Smooth muscle cell (in vitro differentiated cells): ENCODE measurements at regions not wholly inside any gene's neighbourhood (a gene's known extent, or its start where the extent isn't known, plus 50 kb on each side); places are given as distances from the start of the nearest gene placed in this dataset.

Source experiments
- DNase-seq: peaks from one replicate; lab custom pipeline; 2025; ENCODE audit not compliant: unreplicated experiment; lab: John Stamatoyannopoulos, UW
- H2AFZ ChIP-seq: fragments of 200-600 bp; sonication (generic); 2 replicates; pipeline ENCODE4 v1.6.0; 2016; ENCODE audit warnings: antibody characterized with exemption, low read depth, mild to moderate bottlenecking
- H3F3A ChIP-seq: fragments of 200-600 bp; sonication (generic); 2 replicates; pipeline ENCODE4 v1.6.0; 2017; ENCODE audit warnings: antibody characterized with exemption, low read depth
- H3K27ac ChIP-seq: fragments of 200-600 bp; sonication (generic); 2 replicates; pipeline ENCODE4 v1.5.1; 2016; ENCODE audit warnings: low read depth, mild to moderate bottlenecking
- H3K27me3 ChIP-seq: fragments of 200-600 bp; sonication (generic); 2 replicates; pipeline ENCODE4 v1.6.1; 2016; ENCODE audit warnings: low read depth, mild to moderate bottlenecking
- H3K36me3 ChIP-seq: fragments of 200-600 bp; sonication (generic); 2 replicates; pipeline ENCODE4 v1.5.1; 2016; ENCODE audit warnings: low read depth
- H3K4me1 ChIP-seq: fragments of 200-600 bp; sonication (generic); 2 replicates; pipeline ENCODE4 v1.5.1; 2016; ENCODE audit warnings: low read depth
- H3K4me2 ChIP-seq: fragments of 200-600 bp; sonication (generic); 2 replicates; pipeline ENCODE4 v1.6.0; 2016; ENCODE audit warnings: mild to moderate bottlenecking
- H3K4me3 ChIP-seq: fragments of 200-600 bp; sonication (generic); 2 replicates; pipeline ENCODE4 v1.5.1; 2016; ENCODE audit warnings: mild to moderate bottlenecking
- H3K79me2 ChIP-seq: fragments of 200-600 bp; sonication (generic); 2 replicates; pipeline ENCODE4 v1.6.0; 2016; ENCODE audit warnings: low read depth, mild to moderate bottlenecking
- H3K9ac ChIP-seq: fragments of 200-600 bp; sonication (generic); 2 replicates; pipeline ENCODE4 v1.6.0; 2016; ENCODE audit warnings: low read depth
- H3K9me3 ChIP-seq: fragments of 200-600 bp; sonication (generic); replicated peaks from 2 replicates; pipeline ENCODE4 v1.5.1; 2016; ENCODE audit warnings: low read depth
- H4K20me1 ChIP-seq: fragments of 200-600 bp; sonication (generic); 2 replicates; pipeline ENCODE4 v1.6.0; 2016; ENCODE audit warnings: low read depth
- CTCF ChIP-seq: fragments of 200-600 bp; sonication (generic); IDR thresholded peaks from 2 replicates; pipeline ENCODE4 v1.5.1; 2017; ENCODE audit warnings: borderline replicate concordance, mild to moderate bottlenecking, antibody characterized with exemption; ENCODE audit not compliant: insufficient read depth, poor library complexity, severe bottlenecking
- WGBS: methylation state at CpG from one replicate; pipeline ENCODE4 v1.1.7; 2016; ENCODE audit warnings: low lambda C conversion rate; 5-methylcytosine and 5-hydroxymethylcytosine counted together

- Histone ChIP-seq H3K27me3 (no peaks in the 10 kb centered on the region), H3K36me3 (no peaks in the 10 kb centered on the region), H4K20me1 (no peaks in the 10 kb centered on the region), H3K4me3 (no peak overlapping the region), H3F3A (no peaks in the 10 kb centered on the region), H3K9me3 (no peaks in the 10 kb centered on the region), H3K4me2 (no peak overlapping the region), H2AFZ (no peak overlapping the region), H3K4me1 (no peaks in the 10 kb centered on the region), H3K9ac (no peak overlapping the region), H3K27ac (no peak overlapping the region), H3K79me2 (no peaks in the 10 kb centered on the region)
- no peak for DNase-seq
- no peak for TF ChIP-seq CTCF
- WGBS = 92% methylated on average over 9 of the region's 9 CpGs
Observed at GRCh38 chr18:78758496-78758895, 221.1 kb upstream of the SALL3 start.

GRCh38 chr18:78762753-78763152, 216.9 kb upstream of the SALL3 start:
- Histone ChIP-seq H2AFZ (no peak overlapping the region), H3K4me3 (no peak overlapping the region), H3K4me1 (no peaks in the 10 kb centered on the region), H3F3A (no peaks in the 10 kb centered on the region), H3K27me3 (no peaks in the 10 kb centered on the region), H3K79me2 (no peaks in the 10 kb centered on the region), H3K9ac (no peak overlapping the region), H3K4me2 (no peak overlapping the region), H3K27ac (no peak overlapping the region), H3K9me3 (no peaks in the 10 kb centered on the region), H4K20me1 (no peaks in the 10 kb centered on the region), H3K36me3 (no peaks in the 10 kb centered on the region)
- 89% methylated on average over 8 of the region's 8 CpGs for WGBS
- DNase-seq = no peak
- no peak for TF ChIP-seq CTCF

GRCh38 chr18:78764544-78764943, 215.1 kb upstream of the SALL3 start:
- H3K27me3 ChIP-seq = no peaks in the 10 kb centered on the region
- no peaks in the 10 kb centered on the region for H4K20me1 ChIP-seq
- no peaks in the 10 kb centered on the region for H3K36me3 ChIP-seq
- DNase-seq = no peak
- no peaks in the 10 kb centered on the region for H3K79me2 ChIP-seq
- H3K27ac ChIP-seq = no peak overlapping the region
- H3K4me1 ChIP-seq = no peaks in the 10 kb centered on the region
- WGBS = 88% methylated on average over 10 of the region's 10 CpGs
- no peak overlapping the region for H2AFZ ChIP-seq
- no peak overlapping the region for H3K9ac ChIP-seq
- TF ChIP-seq CTCF = no peak
- H3K9me3 ChIP-seq = no peaks in the 10 kb centered on the region
- no peak overlapping the region for H3K4me2 ChIP-seq
- no peaks in the 10 kb centered on the region for H3F3A ChIP-seq
- H3K4me3 ChIP-seq = no peak overlapping the region

- Histone ChIP-seq H2AFZ (no peak overlapping the region), H3K36me3 (no peaks in the 10 kb centered on the region), H3F3A (no peaks in the 10 kb centered on the region), H3K9me3 (no peaks in the 10 kb centered on the region), H3K27me3 (no peaks in the 10 kb centered on the region), H3K4me2 (no peak overlapping the region), H3K79me2 (no peaks in the 10 kb centered on the region), H3K4me1 (no peaks in the 10 kb centered on the region), H3K9ac (no peak overlapping the region), H3K27ac (no peak overlapping the region), H4K20me1 (no peaks in the 10 kb centered on the region), H3K4me3 (no peak overlapping the region)
- 95% methylated on average over 12 of the region's 12 CpGs for WGBS
- TF ChIP-seq CTCF = no peak
- no peak for DNase-seq
Observed at GRCh38 chr18:78765142-78765541, 214.5 kb upstream of the SALL3 start.
